CD14-positive monocyte (primary cell): ENCODE measurements at regions not wholly inside any gene's neighbourhood (a gene's known extent, or its start where the extent isn't known, plus 50 kb on each side); places are given as distances from the start of the nearest gene placed in this dataset.

Experiments
- DNase-seq, 3 donors: peaks; one replicate each; pipeline ENCODE4 v3.0.0-alpha.2; 2011 to 2022
- H2AFZ ChIP-seq: 2 replicates; pipeline ENCODE4 v1.6.0; 2012; ENCODE audit warnings: mild to moderate bottlenecking, low read depth, low read length, inconsistent platforms; ENCODE audit not compliant: insufficient read depth, poor library complexity, severe bottlenecking
- H3K27ac ChIP-seq, 2 donors: 1 replicate in 1 of 2; 2 replicates in 1 of 2; pipeline ENCODE4 v1.5.1; 2012 to 2013; ENCODE audit warnings: low read length in 2 of 2, control low read depth in 1 of 2, inconsistent platforms in 1 of 2, low read depth in 1 of 2, mild to moderate bottlenecking in 1 of 2
- H3K27me3 ChIP-seq, 2 donors: one replicate each; pipeline versions ENCODE4 v1.6.0 to v1.6.1; 2011 to 2013; ENCODE audit warnings: low read length in 2 of 2; ENCODE audit not compliant: control insufficient read depth in 2 of 2, insufficient read depth in 2 of 2
- H3K36me3 ChIP-seq, 2 donors: replicated peaks in 1 of 2; 1 replicate in 1 of 2; 2 replicates in 1 of 2; pipeline versions ENCODE4 v1.5.1 to v1.6.1; 2012 to 2013; ENCODE audit warnings: low read length in 2 of 2, control low read depth in 1 of 2, inconsistent platforms in 1 of 2, mild to moderate bottlenecking in 1 of 2; ENCODE audit not compliant: insufficient read depth in 2 of 2, control insufficient read depth in 1 of 2
- H3K4me1 ChIP-seq, 2 donors: 1 replicate in 1 of 2; 2 replicates in 1 of 2; pipeline versions ENCODE4 v1.5.1 to v1.6.1; 2012 to 2013; ENCODE audit warnings: low read length in 2 of 2, control low read depth in 1 of 2, inconsistent platforms in 1 of 2, mild to moderate bottlenecking in 1 of 2, moderate library complexity in 1 of 2; ENCODE audit not compliant: insufficient read depth in 2 of 2, control insufficient read depth in 1 of 2
- H3K4me2 ChIP-seq: replicated peaks from 2 replicates; pipeline ENCODE3; 2012; ENCODE audit warnings: low read length, moderate library complexity, mild to moderate bottlenecking; ENCODE audit not compliant: poor library complexity, severe bottlenecking; ENCODE audit errors: extremely low read depth
- H3K4me3 ChIP-seq, 3 experiments: fragments of 200-600 bp in 1 of 3; sonication (generic) in 1 of 3; replicated peaks in 1 of 3; 1 replicate in 2 of 3; 2 replicates in 1 of 3; pipeline ENCODE4 v1.5.1; 2011 to 2013; ENCODE audit warnings: low read length in 3 of 3, mild to moderate bottlenecking in 3 of 3, control low read depth in 2 of 3, low read depth in 2 of 3, inconsistent platforms in 1 of 3, moderate library complexity in 1 of 3
- H3K79me2 ChIP-seq: 2 replicates; pipeline ENCODE4 v1.6.0; 2012; ENCODE audit warnings: mild to moderate bottlenecking, control low read depth, inconsistent platforms, low read length, moderate library complexity; ENCODE audit not compliant: insufficient read depth
- H3K9ac ChIP-seq: 2 replicates; pipeline ENCODE4 v1.6.0; 2017; ENCODE audit warnings: low read length, mild to moderate bottlenecking; ENCODE audit not compliant: insufficient read depth, poor library complexity, severe bottlenecking
- H3K9me3 ChIP-seq, 2 donors: replicated peaks in 1 of 2; 1 replicate in 1 of 2; 2 replicates in 1 of 2; pipeline versions ENCODE4 v1.5.1 to v1.6.1; 2012 to 2013; ENCODE audit warnings: low read length in 2 of 2, control low read depth in 1 of 2; ENCODE audit not compliant: control insufficient read depth in 1 of 2, insufficient read depth in 1 of 2
- H4K20me1 ChIP-seq: 2 replicates; pipeline ENCODE4 v1.6.0; 2012; ENCODE audit warnings: mild to moderate bottlenecking, low read length, control low read depth, moderate library complexity; ENCODE audit not compliant: insufficient read depth
- H3K27ac Mint-ChIP-seq, 7 donors: one replicate each; pipeline ENCODE4 v1.8.0; 2020; ENCODE audit warnings: mild to moderate bottlenecking in 7 of 7, mixed read lengths in 7 of 7, moderate library complexity in 6 of 7, inconsistent platforms in 2 of 7
- H3K27me3 Mint-ChIP-seq, 3 donors: one replicate each; pipeline ENCODE4 v1.8.0; 2021 to 2022; ENCODE audit warnings: low read depth in 3 of 3, mild to moderate bottlenecking in 3 of 3, mixed read lengths in 3 of 3, moderate library complexity in 3 of 3, inconsistent platforms in 1 of 3
- H3K36me3 Mint-ChIP-seq, 2 donors: one replicate each; pipeline ENCODE4 v1.8.0; 2020; ENCODE audit warnings: mixed read lengths in 2 of 2, inconsistent platforms in 1 of 2, mild to moderate bottlenecking in 1 of 2
- H3K4me1 Mint-ChIP-seq: one replicate; pipeline ENCODE4 v1.8.0; 2020; ENCODE audit warnings: mild to moderate bottlenecking, mixed read lengths
- H3K4me3 Mint-ChIP-seq, 2 donors: one replicate each; pipeline ENCODE4 v1.8.0; 2020; ENCODE audit warnings: mild to moderate bottlenecking in 2 of 2, mixed read lengths in 2 of 2, moderate library complexity in 1 of 2
- H3K9me3 Mint-ChIP-seq, 7 donors: one replicate each; pipeline ENCODE4 v1.8.0; 2020 to 2022; ENCODE audit warnings: mixed read lengths in 7 of 7, mild to moderate bottlenecking in 6 of 7, moderate library complexity in 6 of 7, inconsistent platforms in 2 of 7
- CTCF ChIP-seq: fragments of 200-600 bp; IDR thresholded peaks from one replicate; pipeline ENCODE4 v1.8.0; 2022; ENCODE audit warnings: antibody characterized with exemption, mild to moderate bottlenecking
- whole genome bisulfite sequencing: methylation state at CpG from one replicate; pipeline ENCODE4 v1.1.5; 2013; ENCODE audit warnings: missing lambda C conversion rate; ENCODE audit not compliant: insufficient coverage; 5-methylcytosine and 5-hydroxymethylcytosine counted together
- intact Hi-C, 2 donors: fragments of 100-400 bp; cut with micrococcal nuclease; formaldehyde crosslinking; loops; one replicate each; pipeline versions ENCODE4 v1.15.0 to v1.15.1; 2023

GRCh38 chr14:71339650-71340415 is 432.6 kb downstream of the PCNX1 start:
- DNase-seq = peak in 2 of 3 donors; percentile 31 to 40
- Histone ChIP-seq H3K36me3 (peaks cover 0 to 8% of the 10 kb centered on the region in 2 donors), H3K27me3 (no peaks in the 10 kb centered on the region), H4K20me1 (no peaks in the 10 kb centered on the region), H3K4me2 (peak overlapping the region; percentile 75), H3K4me3 (peak overlapping the region in 1 of 3 experiments; percentile 59), H3K27ac (peak overlapping the region; percentile 85 to 86), H3K9me3 (no peaks in the 10 kb centered on the region), H2AFZ (no peak overlapping the region), H3K9ac (no peak overlapping the region), H3K4me1 (peaks cover 53 to 62% of the 10 kb centered on the region in 2 donors), H3K79me2 (peaks cover 92% of the 10 kb centered on the region)
- Mint-ChIP-seq H3K4me3 (no peak overlapping the region), H3K27ac (peak overlapping the region; percentile 93 to 99 (median 97)), H3K36me3 (peaks cover 44 to 52% of the 10 kb centered on the region in 2 donors), H3K27me3 (peaks cover 0 to 2% (median 0%) of the 10 kb centered on the region in 3 donors), H3K4me1 (peaks cover 76% of the 10 kb centered on the region), H3K9me3 (peaks cover 0 to 10% (median 7%) of the 10 kb centered on the region in 7 donors)
- 85% methylated on average over 2 of the region's 6 CpGs for WGBS
- intact Hi-C loops = no loop called here
- no peak for TF ChIP-seq CTCF

GRCh38 chr14:71341156-71341555 is 433.9 kb downstream of the PCNX1 start:
- Histone ChIP-seq H3K9me3 (no peaks in the 10 kb centered on the region), H3K9ac (peak overlapping the region; percentile 22), H3K79me2 (peaks cover 90% of the 10 kb centered on the region), H3K27me3 (no peaks in the 10 kb centered on the region), H3K27ac (peak overlapping the region; percentile 85 to 86), H3K36me3 (peaks cover 0 to 4% of the 10 kb centered on the region in 2 donors), H2AFZ (no peak overlapping the region), H3K4me1 (peaks cover 53 to 62% of the 10 kb centered on the region in 2 donors), H3K4me3 (peak overlapping the region in 2 of 3 experiments; percentile 19 to 59), H4K20me1 (no peaks in the 10 kb centered on the region), H3K4me2 (peak overlapping the region; percentile 75)
- peak overlapping the region; percentile 73 to 88 for H3K4me3 Mint-ChIP-seq
- peaks cover 0 to 2% (median 0%) of the 10 kb centered on the region in 3 donors for H3K27me3 Mint-ChIP-seq
- H3K27ac Mint-ChIP-seq = peak overlapping the region; percentile 93 to 99 (median 97)
- peak; percentile 80 to 89 (median 86) for DNase-seq
- no CpG with 5 or more reads among the region's 3 CpGs for WGBS
- peaks cover 0 to 8% (median 7%) of the 10 kb centered on the region in 7 donors for H3K9me3 Mint-ChIP-seq
- no peak for TF ChIP-seq CTCF
- H3K36me3 Mint-ChIP-seq = peaks cover 48 to 57% of the 10 kb centered on the region in 2 donors
- peaks cover 82% of the 10 kb centered on the region for H3K4me1 Mint-ChIP-seq
- intact Hi-C loops = no loop called here
